ENCODE measurements at regions not wholly inside any gene's neighbourhood (a gene's known extent, or its start where the extent isn't known, plus 50 kb on each side); places are given as distances from the start of the nearest gene placed in this dataset.
"Not testable (repeated sequence)": the region's sequence is repeated elsewhere in the genome, so short reads cannot be mapped to it uniquely, and the experiment has no call there.

- no peak for DNase-seq
Measured at GRCh38 chr5:90338712-90339372, 70.7 kb downstream of the CETN3 start.

- no peak for DNase-seq
Measured at GRCh38 chr5:90337449-90338052, 72.0 kb downstream of the CETN3 start.

DNA sequence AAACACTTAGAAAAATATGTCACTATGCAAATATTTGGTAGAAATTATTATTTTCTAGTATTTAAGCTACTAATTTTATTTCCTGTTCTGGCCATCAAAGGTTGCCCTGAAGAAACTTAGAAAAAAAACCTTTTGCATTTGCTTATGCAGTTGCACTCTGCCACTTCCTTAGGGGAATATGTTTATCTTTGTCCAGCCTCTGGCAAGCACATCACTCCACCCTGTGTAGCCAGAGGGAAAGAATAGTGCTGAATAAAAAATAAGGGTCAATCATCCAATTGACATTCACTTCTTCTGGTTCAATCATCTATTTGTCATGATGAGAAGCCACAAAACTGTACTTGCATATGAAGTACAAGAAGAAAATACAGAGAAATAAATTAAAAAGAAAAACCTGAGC, 72.8 kb downstream of the CETN3 start:
- no peak for DNase-seq

DNA sequence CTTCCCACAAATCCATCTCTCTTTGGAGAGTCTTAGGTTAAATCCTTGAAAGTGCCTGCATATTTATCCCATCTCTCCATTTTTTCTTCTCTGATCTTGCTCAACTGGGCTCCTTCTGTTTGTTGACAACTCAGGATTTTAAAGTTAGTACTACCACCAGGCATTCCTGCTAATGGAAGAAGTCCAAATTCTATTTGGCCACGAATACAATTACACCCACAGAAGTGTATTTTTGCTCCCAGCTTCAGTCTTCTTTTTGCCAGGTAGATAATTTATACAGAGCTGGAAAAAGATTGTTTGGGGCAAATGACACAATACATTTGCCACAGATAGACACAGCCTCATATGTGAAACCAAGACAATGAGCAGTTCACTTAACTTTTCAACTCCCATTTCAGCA, 74.8 kb downstream of the CETN3 start:
- DNase-seq = no peak

DNA sequence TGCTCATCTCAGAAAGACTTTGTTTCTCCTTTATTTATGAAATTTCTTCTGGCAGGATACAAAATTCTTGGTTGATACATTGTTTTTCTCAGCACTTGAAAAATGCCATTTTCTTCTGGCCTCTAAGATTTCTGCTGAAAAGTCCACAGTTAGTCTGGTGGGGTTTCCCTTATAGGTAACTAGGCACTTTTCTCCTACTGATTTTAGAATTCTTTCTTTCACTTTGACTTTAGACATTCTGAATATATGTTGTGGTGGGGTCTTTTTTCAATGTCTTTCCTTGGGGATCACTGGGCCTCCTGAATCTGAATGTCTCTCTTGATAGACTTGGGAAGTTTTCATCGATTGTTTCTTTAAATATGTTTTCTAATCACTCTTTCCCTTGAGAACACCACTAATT, 79.6 kb downstream of the CETN3 start:
- DNase-seq = no peak

- DNase-seq = no peak
Measured at GRCh38 chr5:90326995-90327394, 82.6 kb downstream of the CETN3 start.

DNA sequence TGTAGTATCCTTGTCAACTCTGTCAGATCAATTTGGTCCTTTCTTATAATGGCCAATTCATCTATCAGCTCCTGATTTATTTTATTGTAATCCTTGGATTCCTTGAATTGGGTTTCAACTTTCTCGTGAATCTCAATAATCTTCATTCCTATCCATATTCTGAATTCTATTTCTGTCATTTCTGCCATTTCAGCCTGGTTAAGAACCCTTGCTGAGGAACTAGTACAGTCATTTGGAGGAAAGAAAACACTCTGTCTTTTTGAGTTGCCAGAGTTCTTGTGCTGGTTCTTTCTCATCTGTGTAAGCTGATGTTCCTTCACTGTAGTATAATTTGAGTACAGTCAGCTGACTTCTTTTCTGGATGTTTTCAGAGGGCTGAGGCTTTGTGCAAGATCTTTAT, 84.5 kb downstream of the CETN3 start:
- DNase-seq = no peak

- DNase-seq = not testable (repeated sequence)
Measured at GRCh38 chr5:90320348-90320747, 89.2 kb downstream of the CETN3 start.

GRCh38 chr5:90312027-90312426, 97.5 kb downstream of the CETN3 start:
- no peak for DNase-seq

- no peak for DNase-seq
Measured at GRCh38 chr5:90311401-90311800, 98.2 kb downstream of the CETN3 start.

DNA sequence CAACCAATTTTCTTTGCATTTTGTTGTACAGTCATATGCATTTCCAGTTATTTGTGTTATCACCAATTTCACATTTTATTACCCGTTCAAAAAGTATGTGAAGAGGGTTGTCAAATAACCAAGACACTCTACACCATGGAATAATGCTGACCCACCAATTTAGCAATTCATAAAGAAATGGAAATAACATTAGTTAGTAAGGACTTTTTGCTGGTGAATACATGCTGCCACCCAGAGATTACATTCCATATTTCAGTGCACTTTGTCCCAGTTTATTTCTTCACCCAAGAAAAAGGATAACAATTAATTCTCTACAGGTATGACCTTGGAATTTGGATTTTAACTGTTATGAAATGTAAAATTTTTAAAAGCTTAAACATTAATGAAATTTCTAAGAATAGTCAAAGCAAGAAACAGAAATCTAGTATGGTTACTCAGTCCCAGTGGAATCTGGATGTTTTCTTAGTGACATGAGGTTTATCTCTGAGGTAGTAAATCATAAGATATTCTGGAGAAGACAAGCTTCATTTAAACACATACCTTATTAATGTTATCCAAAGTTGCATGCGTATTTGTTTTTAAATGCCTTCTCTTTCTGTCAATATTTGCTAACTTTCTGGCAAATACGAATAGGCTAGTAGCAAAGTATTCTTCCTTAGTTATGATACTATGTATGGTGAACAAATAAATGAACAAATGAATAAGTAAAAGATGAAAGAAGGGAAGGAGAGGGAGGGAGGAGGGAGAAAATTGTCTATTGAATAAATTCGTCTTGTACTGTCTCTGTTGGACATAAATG, 100.6 kb downstream of the CETN3 start:
- peak; percentile 59 for DNase-seq

GRCh38 chr5:90307782-90308181, 101.8 kb downstream of the CETN3 start:
- DNase-seq = no peak

- peak; percentile 25 for DNase-seq
Measured at GRCh38 chr5:90307322-90307721, 102.2 kb downstream of the CETN3 start.

DNA sequence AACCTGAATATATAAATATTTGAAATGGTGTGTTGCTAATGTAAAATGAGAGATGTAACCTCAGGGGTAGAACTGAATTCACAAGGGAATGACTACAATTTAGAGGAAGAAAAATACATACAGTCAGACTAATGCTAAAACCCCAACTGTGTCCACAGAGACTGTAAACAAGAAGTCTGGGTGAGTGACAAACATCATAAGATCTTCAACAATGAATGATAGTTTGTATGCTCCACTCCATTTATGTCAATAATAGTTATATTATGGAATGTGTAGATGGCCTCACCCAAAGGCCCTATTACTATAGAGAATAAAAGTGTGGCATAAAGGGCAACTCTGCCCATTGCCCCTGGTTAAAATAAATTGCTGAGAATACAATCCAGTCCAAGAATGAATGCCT, 102.9 kb downstream of the CETN3 start:
- DNase-seq = no peak

DNA sequence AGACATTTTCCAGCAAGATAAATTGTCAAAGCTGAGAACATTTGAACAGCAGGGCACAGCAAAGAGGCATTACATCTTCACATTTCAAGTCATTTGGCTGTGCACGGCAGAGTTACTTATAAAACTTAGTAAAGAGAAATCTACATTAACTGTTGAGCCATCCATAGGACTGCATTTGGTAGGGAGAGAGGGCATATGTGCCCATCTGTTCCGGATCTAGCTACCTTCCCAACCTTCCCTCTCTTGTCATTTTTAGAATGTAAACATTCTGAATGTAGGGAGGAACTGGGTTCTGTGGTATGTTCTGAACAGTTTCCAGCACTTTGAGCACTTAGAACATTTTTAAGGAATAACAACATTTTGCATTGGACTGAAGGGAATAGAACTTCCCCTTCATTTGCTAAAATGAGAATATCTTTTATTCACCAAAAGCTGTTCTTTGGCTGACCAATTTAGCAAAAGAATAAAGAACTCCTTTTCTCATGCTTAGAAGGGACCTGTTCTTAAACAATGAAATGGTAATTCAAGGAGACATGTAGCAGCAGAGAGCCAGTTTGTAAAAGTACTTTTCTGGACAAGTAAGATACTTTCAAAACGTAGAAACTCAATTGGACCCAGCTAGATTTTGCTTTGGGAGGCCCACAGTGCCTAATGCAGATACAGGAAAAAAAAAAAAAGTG, 104.4 kb downstream of the CETN3 start:
- no peak for DNase-seq

- DNase-seq = no peak
Measured at GRCh38 chr5:90301248-90301647, 108.3 kb downstream of the CETN3 start.

GRCh38 chr5:90297045-90297764, 112.4 kb downstream of the CETN3 start:
- DNase-seq = no peak

DNA sequence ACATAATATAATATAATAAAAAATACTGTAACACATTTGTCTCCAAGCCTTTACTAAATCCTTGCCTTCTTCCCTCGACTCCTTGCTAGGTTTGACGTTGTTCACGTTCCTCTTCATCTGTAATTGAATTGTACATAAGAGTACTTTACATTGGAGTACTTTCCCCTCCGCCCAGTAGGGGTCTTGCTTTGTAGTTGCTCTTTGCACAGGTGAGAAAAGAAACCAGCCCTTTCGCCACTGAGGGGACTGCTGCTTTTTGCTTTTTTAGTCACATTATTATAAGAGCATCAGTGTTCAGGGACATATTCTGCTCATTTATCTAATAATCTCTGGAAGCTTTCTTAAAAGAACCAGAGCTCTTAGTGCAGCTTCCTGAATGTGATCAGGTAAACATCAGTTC, 115.0 kb downstream of the CETN3 start:
- no peak for DNase-seq

- peak; percentile 96 for DNase-seq
Measured at GRCh38 chr5:90293931-90294330, 115.6 kb downstream of the CETN3 start.

DNA sequence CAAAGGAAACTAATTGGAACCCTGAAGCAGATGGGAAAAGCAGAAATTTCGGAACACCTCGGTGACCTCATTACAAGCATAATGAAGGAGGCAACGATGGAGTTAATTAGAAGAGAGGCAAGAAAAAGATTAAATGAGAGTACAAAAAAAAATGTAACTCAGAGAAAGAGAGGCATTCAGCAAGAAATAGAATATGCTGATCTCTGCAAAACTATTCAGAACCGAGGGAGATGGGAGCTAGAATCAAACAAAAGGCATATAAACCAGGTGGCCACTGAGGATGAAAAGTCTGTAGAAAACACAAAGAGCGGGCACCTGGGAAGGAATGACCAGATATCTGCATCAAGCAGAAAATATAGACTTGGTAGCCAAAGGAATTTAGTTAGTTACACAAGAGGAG, 118.9 kb downstream of the CETN3 start:
- no peak for DNase-seq

DNA sequence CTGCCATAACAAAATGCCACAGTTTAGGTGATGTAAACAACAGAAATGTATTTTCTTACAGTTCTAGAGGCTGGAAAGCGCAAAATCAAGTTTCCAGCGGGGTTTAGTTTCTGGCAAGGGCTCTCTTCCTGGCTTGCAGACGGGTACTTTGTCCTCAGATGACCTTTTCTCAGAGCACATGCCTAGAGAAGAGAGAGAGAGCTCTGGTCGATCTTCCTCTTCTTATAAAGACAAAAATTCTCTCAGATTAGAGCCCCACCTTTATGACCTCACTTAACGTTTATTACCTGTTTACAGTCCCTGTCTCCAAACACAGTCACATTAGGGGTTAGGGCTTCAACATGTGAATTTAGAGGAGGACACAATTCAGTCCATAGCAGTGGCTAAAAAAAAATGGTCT, 119.7 kb downstream of the CETN3 start:
- DNase-seq = no peak

GRCh38 chr5:90287036-90287435, 122.5 kb downstream of the CETN3 start:
- DNase-seq = no peak

DNA sequence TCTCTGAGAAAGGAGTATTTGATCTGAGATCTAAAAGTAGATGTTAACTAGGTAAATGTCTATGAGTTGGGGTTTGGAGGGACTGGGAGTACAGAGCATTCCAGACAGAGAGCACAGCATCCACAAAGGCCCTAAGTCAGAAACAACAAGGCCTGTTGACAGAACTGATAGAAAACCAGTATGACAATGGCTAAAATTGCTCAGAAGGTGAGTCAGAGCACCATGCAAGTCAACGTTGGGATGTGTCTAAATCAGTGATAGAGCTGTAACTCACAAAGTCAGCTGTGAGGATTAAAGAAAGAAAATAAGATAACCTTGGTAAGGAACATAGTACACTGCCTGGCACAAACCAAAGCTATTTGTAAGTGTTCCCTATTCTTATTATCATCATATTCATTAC, 124.0 kb downstream of the CETN3 start:
- DNase-seq = no peak
